Osteoblast (primary cell): ENCODE measurements at regions not wholly inside any gene's neighbourhood (a gene's known extent, or its start where the extent isn't known, plus 50 kb on each side); places are given as distances from the start of the nearest gene placed in this dataset.

ENCODE experiments used
- DNase-seq: peaks from one replicate; pipeline ENCODE4 v3.0.0; 2011; ENCODE audit warnings: low spot score, mixed read lengths; ENCODE audit not compliant: insufficient read length; ENCODE audit errors: missing footprints
- H2AFZ ChIP-seq: 2 replicates; pipeline ENCODE4 v1.6.0; 2011; ENCODE audit warnings: mild to moderate bottlenecking, low read length
- H3K27ac ChIP-seq: 2 replicates; pipeline ENCODE4 v1.5.1; 2011; ENCODE audit warnings: mild to moderate bottlenecking, low read depth, low read length, moderate library complexity
- H3K27me3 ChIP-seq: 2 replicates; pipeline ENCODE4 v1.6.0; 2012; ENCODE audit warnings: mild to moderate bottlenecking, control low read depth, inconsistent platforms, low read length, moderate library complexity; ENCODE audit not compliant: insufficient read depth
- H3K36me3 ChIP-seq: 2 replicates; pipeline ENCODE4 v1.5.1; 2011; ENCODE audit warnings: mild to moderate bottlenecking, low read length, control low read depth, moderate library complexity; ENCODE audit not compliant: insufficient read depth
- H3K4me1 ChIP-seq: 2 replicates; pipeline ENCODE4 v1.5.1; 2011; ENCODE audit warnings: mild to moderate bottlenecking, low read length, control low read depth, moderate library complexity; ENCODE audit not compliant: insufficient read depth
- H3K4me2 ChIP-seq: 2 replicates; pipeline ENCODE4 v1.6.0; 2011; ENCODE audit warnings: mild to moderate bottlenecking, low read length; ENCODE audit not compliant: insufficient read depth
- H3K4me3 ChIP-seq: fragments of 200-600 bp; sonication (generic); 3 replicates; pipeline ENCODE4 v1.5.1; 2012; ENCODE audit warnings: mild to moderate bottlenecking, low read length, inconsistent platforms; ENCODE audit not compliant: insufficient read depth
- H3K79me2 ChIP-seq: 2 replicates; pipeline ENCODE4 v1.6.0; 2012; ENCODE audit warnings: mild to moderate bottlenecking, low read length, control low read depth, inconsistent platforms; ENCODE audit not compliant: insufficient read depth
- H3K9me3 ChIP-seq: 2 replicates; pipeline ENCODE4 v1.5.1; 2011; ENCODE audit warnings: low read depth, low read length, control low read depth
- H4K20me1 ChIP-seq: 2 replicates; pipeline ENCODE4 v1.6.0; 2012; ENCODE audit warnings: mild to moderate bottlenecking, low read length, control low read depth; ENCODE audit not compliant: insufficient read depth
- TF ChIP-seq, protein P1 (sequence below): IDR thresholded peaks from 2 replicates; pipeline ENCODE4 v1.5.1; 2011; ENCODE audit warnings: mild to moderate bottlenecking, low read depth, low read length, moderate library complexity; ENCODE audit errors: extremely low read depth

GRCh38 chr2:156864325-156864724 lies 393.2 kb upstream of the GALNT5 start:
- Histone ChIP-seq H3K27ac (no peak overlapping the region), H3K36me3 (no peaks in the 10 kb centered on the region), H3K4me1 (no peaks in the 10 kb centered on the region), H3K4me3 (no peak overlapping the region), H4K20me1 (no peaks in the 10 kb centered on the region), H2AFZ (no peak overlapping the region), H3K4me2 (no peak overlapping the region), H3K9me3 (no peaks in the 10 kb centered on the region), H3K79me2 (no peaks in the 10 kb centered on the region), H3K27me3 (no peaks in the 10 kb centered on the region)
- TF ChIP-seq, protein P1, sequence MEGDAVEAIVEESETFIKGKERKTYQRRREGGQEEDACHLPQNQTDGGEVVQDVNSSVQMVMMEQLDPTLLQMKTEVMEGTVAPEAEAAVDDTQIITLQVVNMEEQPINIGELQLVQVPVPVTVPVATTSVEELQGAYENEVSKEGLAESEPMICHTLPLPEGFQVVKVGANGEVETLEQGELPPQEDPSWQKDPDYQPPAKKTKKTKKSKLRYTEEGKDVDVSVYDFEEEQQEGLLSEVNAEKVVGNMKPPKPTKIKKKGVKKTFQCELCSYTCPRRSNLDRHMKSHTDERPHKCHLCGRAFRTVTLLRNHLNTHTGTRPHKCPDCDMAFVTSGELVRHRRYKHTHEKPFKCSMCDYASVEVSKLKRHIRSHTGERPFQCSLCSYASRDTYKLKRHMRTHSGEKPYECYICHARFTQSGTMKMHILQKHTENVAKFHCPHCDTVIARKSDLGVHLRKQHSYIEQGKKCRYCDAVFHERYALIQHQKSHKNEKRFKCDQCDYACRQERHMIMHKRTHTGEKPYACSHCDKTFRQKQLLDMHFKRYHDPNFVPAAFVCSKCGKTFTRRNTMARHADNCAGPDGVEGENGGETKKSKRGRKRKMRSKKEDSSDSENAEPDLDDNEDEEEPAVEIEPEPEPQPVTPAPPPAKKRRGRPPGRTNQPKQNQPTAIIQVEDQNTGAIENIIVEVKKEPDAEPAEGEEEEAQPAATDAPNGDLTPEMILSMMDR, result no peak
- no peak for DNase-seq

DNA sequence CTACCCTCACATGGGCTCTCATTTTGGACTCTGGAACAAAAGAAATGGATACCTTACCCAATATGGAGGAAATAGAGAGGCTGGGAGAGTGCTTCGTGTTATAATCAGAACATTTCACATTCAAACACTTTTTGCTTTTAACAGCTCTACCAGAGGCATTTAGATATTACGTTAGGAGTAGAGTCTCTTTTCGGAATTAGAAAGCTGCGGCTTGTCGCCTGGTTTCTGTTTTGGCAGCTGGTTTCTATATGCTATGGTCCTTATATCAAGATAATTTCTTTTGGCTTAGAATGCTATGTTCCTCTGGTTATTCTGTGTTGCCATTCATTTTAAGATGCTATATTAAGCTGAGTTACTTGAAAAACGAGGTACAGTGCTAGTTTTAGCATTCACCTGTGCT lies 392.8 kb upstream of the GALNT5 start:
- Histone ChIP-seq H4K20me1 (no peaks in the 10 kb centered on the region), H3K27ac (no peak overlapping the region), H3K4me1 (no peaks in the 10 kb centered on the region), H3K4me2 (no peak overlapping the region), H3K9me3 (no peaks in the 10 kb centered on the region), H3K79me2 (no peaks in the 10 kb centered on the region), H3K4me3 (no peak overlapping the region), H3K27me3 (no peaks in the 10 kb centered on the region), H2AFZ (no peak overlapping the region), H3K36me3 (no peaks in the 10 kb centered on the region)
- no peak for DNase-seq
- TF ChIP-seq, protein P1, result no peak

DNA sequence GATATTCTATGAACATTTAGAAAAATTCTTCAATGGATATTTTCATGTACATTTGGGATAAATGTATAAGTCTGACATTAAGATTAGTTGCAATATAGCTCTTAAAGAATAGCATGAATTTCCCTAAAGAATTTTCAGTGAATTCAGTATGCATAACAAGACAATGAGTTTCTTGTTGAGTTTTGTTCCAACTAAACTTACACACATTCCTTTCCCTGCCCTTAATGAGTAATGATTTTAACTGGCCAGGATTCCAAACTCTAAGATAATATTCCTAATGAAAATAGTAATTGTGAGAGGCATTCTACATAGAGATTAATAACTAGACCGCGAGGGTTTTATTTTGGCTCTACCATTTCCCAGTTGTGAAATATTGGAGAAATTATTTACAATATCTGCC lies 390.3 kb upstream of the GALNT5 start:
- Histone ChIP-seq H4K20me1 (no peaks in the 10 kb centered on the region), H3K27me3 (no peaks in the 10 kb centered on the region), H3K4me3 (no peak overlapping the region), H3K27ac (no peak overlapping the region), H2AFZ (no peak overlapping the region), H3K4me2 (no peak overlapping the region), H3K4me1 (no peaks in the 10 kb centered on the region), H3K9me3 (no peaks in the 10 kb centered on the region), H3K79me2 (no peaks in the 10 kb centered on the region), H3K36me3 (no peaks in the 10 kb centered on the region)
- no peak for DNase-seq
- TF ChIP-seq, protein P1, result no peak

- Histone ChIP-seq H4K20me1 (no peaks in the 10 kb centered on the region), H3K4me3 (no peak overlapping the region), H2AFZ (no peak overlapping the region), H3K27ac (no peak overlapping the region), H3K9me3 (no peaks in the 10 kb centered on the region), H3K4me2 (no peak overlapping the region), H3K79me2 (no peaks in the 10 kb centered on the region), H3K4me1 (no peaks in the 10 kb centered on the region), H3K36me3 (no peaks in the 10 kb centered on the region), H3K27me3 (no peaks in the 10 kb centered on the region)
- TF ChIP-seq, protein P1, result no peak
- no peak for DNase-seq
Measured at GRCh38 chr2:156874707-156875106, 382.8 kb upstream of the GALNT5 start.
